ENCODE measurements at regions not wholly inside any gene's neighbourhood (a gene's known extent, or its start where the extent isn't known, plus 50 kb on each side); places are given as distances from the start of the nearest gene placed in this dataset.

- H4K20me1 ChIP-seq (ENCODE audit: insufficient read depth, low read length): no peaks in the 10 kb centered on the region
- no peak overlapping the region for H3K4me2 ChIP-seq (ENCODE audit: insufficient read depth, low read length)
- no peak overlapping the region for H3K9ac ChIP-seq (ENCODE audit: low read depth, low read length)
- ATAC-seq (ENCODE audit: insufficient read depth, low read depth) (no peak), DNase-seq (no peak)
- no peaks in the 10 kb centered on the region for H3K27me3 ChIP-seq (ENCODE audit: insufficient read depth, low read length, poor library complexity)
- H3K4me3 ChIP-seq (ENCODE audit: low read depth in 1 of 2, low read length in 2 of 2): no peak overlapping the region
- H3K27ac ChIP-seq (ENCODE audit: low read length): no peak overlapping the region
- no peaks in the 10 kb centered on the region for H3K4me1 ChIP-seq (ENCODE audit: insufficient read depth, low read length)
- no peak for TF ChIP-seq EZH2 (IDR thresholded peaks at IDR 0.05; ENCODE audit: borderline replicate concordance, low read depth, low read length, severe bottlenecking)
- no peak for TF ChIP-seq CTCF (IDR thresholded peaks at IDR 0.05; ENCODE audit: borderline replicate concordance, extremely low read depth, low read length, poor library complexity, severe bottlenecking)
- H3K79me2 ChIP-seq (ENCODE audit: insufficient read depth, low read length): no peaks in the 10 kb centered on the region
- H2AFZ ChIP-seq (ENCODE audit: low read depth, low read length): no peak overlapping the region
- H3K36me3 ChIP-seq (ENCODE audit: insufficient read depth, low read length): no peaks in the 10 kb centered on the region
- no peaks in the 10 kb centered on the region for H3K9me3 ChIP-seq (ENCODE audit: insufficient read depth, low read length, severe bottlenecking)
Measured at GRCh38 chr7:10205696-10206095, 768.0 kb upstream of the PHF14 start.

GRCh38 chr7:10210000-10210399, 763.7 kb upstream of the PHF14 start:
- no peak overlapping the region for H3K4me3 ChIP-seq (ENCODE audit: low read depth in 1 of 2, low read length in 2 of 2)
- TF ChIP-seq EZH2 (IDR thresholded peaks at IDR 0.05; ENCODE audit: borderline replicate concordance, low read depth, low read length, severe bottlenecking) (no peak), CTCF (IDR thresholded peaks at IDR 0.05; ENCODE audit: borderline replicate concordance, extremely low read depth, low read length, poor library complexity, severe bottlenecking) (no peak)
- H4K20me1 ChIP-seq (ENCODE audit: insufficient read depth, low read length): no peaks in the 10 kb centered on the region
- DNase-seq: no peak
- H2AFZ ChIP-seq (ENCODE audit: low read depth, low read length): no peak overlapping the region
- H3K27ac ChIP-seq (ENCODE audit: low read length): no peak overlapping the region
- ATAC-seq (ENCODE audit: insufficient read depth, low read depth): no peak
- no peaks in the 10 kb centered on the region for H3K36me3 ChIP-seq (ENCODE audit: insufficient read depth, low read length)
- no peaks in the 10 kb centered on the region for H3K4me1 ChIP-seq (ENCODE audit: insufficient read depth, low read length)
- H3K9me3 ChIP-seq (ENCODE audit: insufficient read depth, low read length, severe bottlenecking): peaks cover 3% of the 10 kb centered on the region
- no peak overlapping the region for H3K4me2 ChIP-seq (ENCODE audit: insufficient read depth, low read length)
- H3K9ac ChIP-seq (ENCODE audit: low read depth, low read length): no peak overlapping the region
- H3K27me3 ChIP-seq (ENCODE audit: insufficient read depth, low read length, poor library complexity): no peaks in the 10 kb centered on the region
- no peaks in the 10 kb centered on the region for H3K79me2 ChIP-seq (ENCODE audit: insufficient read depth, low read length)

DNA sequence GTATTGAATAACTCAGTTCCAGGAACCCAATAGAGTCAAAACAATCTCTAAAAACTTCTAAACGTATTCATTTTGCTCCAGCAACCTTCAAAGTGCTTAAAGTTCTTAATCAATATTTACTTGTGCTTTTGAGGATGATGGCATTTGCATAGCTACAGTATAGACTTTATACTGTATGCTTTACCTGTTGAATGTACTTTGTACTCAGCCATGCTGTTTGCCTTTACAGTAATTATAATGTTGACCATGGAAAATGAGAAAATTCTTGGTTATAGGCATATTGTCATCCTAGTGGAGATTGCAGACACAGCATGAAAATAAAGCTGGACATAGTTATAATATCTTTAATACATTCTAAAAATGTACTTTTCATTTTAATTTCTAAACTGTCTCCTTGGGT, 762.7 kb upstream of the PHF14 start:
- TF ChIP-seq EZH2 (IDR thresholded peaks at IDR 0.05; ENCODE audit: borderline replicate concordance, low read depth, low read length, severe bottlenecking) (no peak), CTCF (IDR thresholded peaks at IDR 0.05; ENCODE audit: borderline replicate concordance, extremely low read depth, low read length, poor library complexity, severe bottlenecking) (no peak)
- Histone ChIP-seq H3K79me2 (ENCODE audit: insufficient read depth, low read length) (no peaks in the 10 kb centered on the region), H3K27me3 (ENCODE audit: insufficient read depth, low read length, poor library complexity) (no peaks in the 10 kb centered on the region), H3K4me3 (ENCODE audit: low read depth in 1 of 2, low read length in 2 of 2) (no peak overlapping the region), H3K9ac (ENCODE audit: low read depth, low read length) (no peak overlapping the region), H3K4me2 (ENCODE audit: insufficient read depth, low read length) (no peak overlapping the region), H4K20me1 (ENCODE audit: insufficient read depth, low read length) (no peaks in the 10 kb centered on the region), H3K4me1 (ENCODE audit: insufficient read depth, low read length) (no peaks in the 10 kb centered on the region), H3K36me3 (ENCODE audit: insufficient read depth, low read length) (no peaks in the 10 kb centered on the region), H3K9me3 (ENCODE audit: insufficient read depth, low read length, severe bottlenecking) (peaks cover 3% of the 10 kb centered on the region), H2AFZ (ENCODE audit: low read depth, low read length) (no peak overlapping the region), H3K27ac (ENCODE audit: low read length) (no peak overlapping the region)
- DNase-seq (no peak), ATAC-seq (ENCODE audit: insufficient read depth, low read depth) (no peak)

GRCh38 chr7:10211861-10212260, 761.8 kb upstream of the PHF14 start:
- TF ChIP-seq EZH2 (IDR thresholded peaks at IDR 0.05; ENCODE audit: borderline replicate concordance, low read depth, low read length, severe bottlenecking) (no peak), CTCF (IDR thresholded peaks at IDR 0.05; ENCODE audit: borderline replicate concordance, extremely low read depth, low read length, poor library complexity, severe bottlenecking) (no peak)
- H3K9me3 ChIP-seq (ENCODE audit: insufficient read depth, low read length, severe bottlenecking): peaks cover 3% of the 10 kb centered on the region

More at GRCh38 chr7:10211861-10212260, 761.8 kb upstream of the PHF14 start:
- ATAC-seq (ENCODE audit: insufficient read depth, low read depth) (no peak), DNase-seq (no peak)
- Histone ChIP-seq H4K20me1 (ENCODE audit: insufficient read depth, low read length) (no peaks in the 10 kb centered on the region), H3K27me3 (ENCODE audit: insufficient read depth, low read length, poor library complexity) (no peaks in the 10 kb centered on the region), H3K9ac (ENCODE audit: low read depth, low read length) (no peak overlapping the region), H3K27ac (ENCODE audit: low read length) (no peak overlapping the region), H3K4me1 (ENCODE audit: insufficient read depth, low read length) (no peaks in the 10 kb centered on the region), H3K36me3 (ENCODE audit: insufficient read depth, low read length) (no peaks in the 10 kb centered on the region), H3K4me2 (ENCODE audit: insufficient read depth, low read length) (no peak overlapping the region), H3K79me2 (ENCODE audit: insufficient read depth, low read length) (no peaks in the 10 kb centered on the region), H2AFZ (ENCODE audit: low read depth, low read length) (no peak overlapping the region), H3K4me3 (ENCODE audit: low read depth in 1 of 2, low read length in 2 of 2) (no peak overlapping the region)
